HG02763 (cell line): ENCODE measurements at regions not wholly inside any gene's neighbourhood (a gene's known extent, or its start where the extent isn't known, plus 50 kb on each side); places are given as distances from the start of the nearest gene placed in this dataset.

Experiments used
- ATAC-seq: cut with Tn5 transposase; IDR thresholded peaks from one replicate; pipeline ENCODE4 v1.9.1; 2021; ENCODE audit warnings: mild to moderate bottlenecking, moderate library complexity; ENCODE audit not compliant: unreplicated experiment

- no peak for ATAC-seq
These were observed 357.6 kb upstream of the ARID1B start for GRCh38 chr6:156419594-156419993.

- no peak for ATAC-seq
These were observed 358.9 kb upstream of the ARID1B start for GRCh38 chr6:156418253-156418652.

- ATAC-seq = no peak
These were observed 360.8 kb upstream of the ARID1B start for GRCh38 chr6:156416391-156416790.

- ATAC-seq = no peak
These were observed 364.0 kb upstream of the ARID1B start for GRCh38 chr6:156413154-156413553.

- no peak for ATAC-seq
These were observed 366.5 kb upstream of the ARID1B start for GRCh38 chr6:156410649-156411048.

- no peak for ATAC-seq
These were observed 368.5 kb upstream of the ARID1B start for GRCh38 chr6:156408655-156409054.

GRCh38 chr6:156407334-156407733 is 369.8 kb upstream of the ARID1B start:
- no peak for ATAC-seq

- ATAC-seq = no peak
These were observed 370.5 kb upstream of the ARID1B start for GRCh38 chr6:156406688-156407087.

GRCh38 chr6:156406099-156406498 is 371.1 kb upstream of the ARID1B start:
- no peak for ATAC-seq

- no peak for ATAC-seq
These were observed 374.6 kb upstream of the ARID1B start for GRCh38 chr6:156402628-156403027.

GRCh38 chr6:156402227-156402626 is 375.0 kb upstream of the ARID1B start:
- no peak for ATAC-seq

- no peak for ATAC-seq
These were observed 376.7 kb upstream of the ARID1B start for GRCh38 chr6:156400487-156400886.

GRCh38 chr6:156398966-156399365 is 378.2 kb upstream of the ARID1B start:
- no peak for ATAC-seq

- ATAC-seq = no peak
These were observed 378.8 kb upstream of the ARID1B start for GRCh38 chr6:156398371-156398770.

- ATAC-seq = no peak
These were observed 380.3 kb upstream of the ARID1B start for GRCh38 chr6:156396791-156397418.

GRCh38 chr6:156396068-156396771 is 381.0 kb upstream of the ARID1B start:
- peak; percentile 53 for ATAC-seq

GRCh38 chr6:156395276-156395675 is 381.9 kb upstream of the ARID1B start:
- peak; percentile 63 for ATAC-seq

- ATAC-seq = no peak
These were observed 384.5 kb upstream of the ARID1B start for GRCh38 chr6:156392648-156393047.

- ATAC-seq = no peak
These were observed 385.2 kb upstream of the ARID1B start for GRCh38 chr6:156391977-156392376.

GRCh38 chr6:156391061-156391672 is 386.0 kb upstream of the ARID1B start:
- no peak for ATAC-seq

GRCh38 chr6:156390621-156391020 is 386.6 kb upstream of the ARID1B start:
- no peak for ATAC-seq

- no peak for ATAC-seq
These were observed 387.9 kb upstream of the ARID1B start for GRCh38 chr6:156389296-156389695.
